GM19467 (cell line): ENCODE measurements at regions not wholly inside any gene's neighbourhood (a gene's known extent, or its start where the extent isn't known, plus 50 kb on each side); places are given as distances from the start of the nearest gene placed in this dataset.

Experiments
- ATAC-seq: cut with Tn5 transposase; IDR thresholded peaks from one replicate; pipeline ENCODE4 v1.9.1; 2021; ENCODE audit warnings: mild to moderate bottlenecking, moderate library complexity; ENCODE audit not compliant: unreplicated experiment

- ATAC-seq: no peak
Observed at GRCh38 chr2:2756886-2757285, 425.8 kb upstream of the MYT1L start.

DNA sequence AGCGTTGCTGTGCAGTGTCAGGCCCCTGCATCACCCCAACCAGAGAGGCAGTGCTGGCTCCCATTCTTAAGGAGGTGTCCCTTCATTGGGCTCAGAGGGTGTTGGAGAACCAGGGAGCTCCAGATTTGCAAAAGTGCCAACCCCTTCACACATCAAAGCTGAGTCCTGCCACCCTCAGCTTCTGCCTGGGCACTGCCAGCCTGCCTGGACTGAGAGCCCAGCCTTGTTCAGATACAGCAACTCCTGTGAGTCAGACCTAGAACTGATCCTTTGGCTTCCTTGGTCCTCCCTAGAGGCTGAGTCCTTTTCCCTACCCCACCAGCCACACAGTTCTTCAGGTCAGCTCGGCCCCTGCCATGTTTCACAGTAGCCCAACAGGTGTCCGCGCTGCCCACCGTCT lies 424.9 kb upstream of the MYT1L start:
- no peak for ATAC-seq

DNA sequence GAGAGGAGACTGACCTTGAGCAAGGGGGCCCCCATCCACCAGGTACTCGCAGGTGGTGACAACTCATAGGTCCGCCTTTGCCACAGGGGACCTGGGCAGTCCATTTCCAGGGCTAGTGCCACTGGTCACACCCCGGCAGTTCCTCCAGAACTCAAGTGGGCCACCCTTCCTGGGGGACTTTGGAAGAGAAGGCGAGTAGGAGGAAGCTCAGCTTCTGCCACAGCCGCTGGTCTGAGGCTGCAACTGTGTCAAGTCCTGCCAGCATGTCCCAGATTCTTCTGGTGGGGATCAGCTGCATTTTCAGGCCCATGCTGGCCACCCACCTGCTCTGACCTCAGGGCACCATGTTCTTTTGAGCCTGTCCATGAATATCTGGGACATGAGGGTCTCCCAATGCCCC lies 423.9 kb upstream of the MYT1L start:
- no peak for ATAC-seq

GRCh38 chr2:2751715-2752315 lies 420.7 kb upstream of the MYT1L start:
- ATAC-seq: no peak

DNA sequence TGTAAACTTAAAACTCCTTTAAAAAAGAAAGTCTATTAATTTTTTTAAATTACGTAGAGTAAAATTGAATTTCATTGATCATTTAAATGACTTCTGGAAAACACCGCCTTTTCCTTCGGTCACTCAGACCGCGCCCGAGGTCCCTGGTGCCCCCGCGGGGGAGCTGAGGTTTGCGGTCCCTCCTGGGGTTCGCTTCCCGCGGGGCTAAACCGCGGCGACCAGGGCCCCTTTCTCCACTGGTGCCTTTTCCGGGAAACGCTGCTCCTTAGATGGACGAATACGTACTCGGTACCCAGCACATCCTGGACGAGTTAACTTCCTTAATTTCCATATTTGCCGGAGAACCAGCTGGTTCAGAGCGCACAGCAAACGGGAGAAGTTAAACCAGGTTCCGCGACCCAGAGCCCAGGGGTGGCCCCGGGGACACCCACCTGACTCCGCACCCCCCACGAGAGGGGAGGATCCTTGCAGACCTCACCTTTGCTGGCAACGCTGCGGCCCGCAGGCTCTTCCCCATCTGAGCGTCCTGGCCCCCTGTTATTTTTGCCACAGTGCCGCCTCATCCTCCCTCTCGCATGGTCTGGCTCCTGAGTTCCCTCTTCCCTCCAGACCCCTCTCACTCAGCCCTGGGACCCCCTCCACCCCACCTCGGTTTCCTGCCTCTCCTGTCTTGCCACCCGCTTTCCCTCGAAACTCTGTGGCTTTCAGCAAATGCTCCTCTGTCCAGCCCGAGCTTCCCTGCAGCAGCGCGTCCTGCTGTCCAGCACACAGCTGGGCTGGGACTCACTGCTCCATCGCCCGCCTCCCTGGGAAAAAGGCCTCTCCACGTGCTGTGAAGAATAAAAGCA lies 420.0 kb upstream of the MYT1L start:
- no peak for ATAC-seq

GRCh38 chr2:2749206-2749598 lies 418.1 kb upstream of the MYT1L start:
- ATAC-seq: no peak

DNA sequence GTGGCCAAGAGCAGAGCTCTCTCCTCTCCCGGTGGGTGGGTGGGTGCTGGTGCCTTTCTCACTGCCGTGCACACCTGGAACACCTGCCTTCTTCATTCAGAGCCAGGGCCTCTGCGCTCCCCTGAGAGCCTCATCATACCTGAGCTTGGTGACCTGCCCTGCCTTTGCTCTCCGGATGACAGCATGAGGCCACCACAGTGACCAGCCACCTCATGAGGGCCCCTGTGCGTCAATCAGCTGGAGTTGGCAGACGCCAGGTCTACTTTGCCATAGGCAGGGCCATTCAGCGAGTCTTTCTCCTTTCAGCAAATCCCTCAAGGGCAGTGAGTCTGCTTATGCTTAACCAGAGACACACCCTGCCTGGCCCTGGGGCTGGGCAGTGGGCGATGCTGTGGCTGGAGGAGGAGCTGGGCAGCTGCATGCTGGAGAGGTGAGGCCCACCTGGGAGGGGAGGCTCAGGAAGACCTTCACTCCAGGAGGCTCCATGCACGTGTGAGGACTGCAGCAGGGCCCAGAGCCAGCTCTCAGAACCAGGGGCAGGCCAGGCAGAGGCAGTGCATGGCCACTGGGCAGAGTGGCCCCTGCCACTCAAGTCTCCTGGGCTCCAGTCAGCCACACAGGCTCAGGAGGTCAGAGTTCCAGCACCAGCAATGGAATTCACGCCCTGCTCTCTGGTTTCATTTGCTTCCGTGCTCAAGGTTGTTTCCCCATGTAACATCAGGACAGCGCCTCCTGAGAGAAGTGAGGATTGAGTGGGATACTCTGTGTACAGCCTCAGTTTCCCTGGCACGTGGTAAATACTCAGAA lies 417.5 kb upstream of the MYT1L start:
- no peak for ATAC-seq

- no peak for ATAC-seq
Observed at GRCh38 chr2:2747797-2748301, 416.8 kb upstream of the MYT1L start.

DNA sequence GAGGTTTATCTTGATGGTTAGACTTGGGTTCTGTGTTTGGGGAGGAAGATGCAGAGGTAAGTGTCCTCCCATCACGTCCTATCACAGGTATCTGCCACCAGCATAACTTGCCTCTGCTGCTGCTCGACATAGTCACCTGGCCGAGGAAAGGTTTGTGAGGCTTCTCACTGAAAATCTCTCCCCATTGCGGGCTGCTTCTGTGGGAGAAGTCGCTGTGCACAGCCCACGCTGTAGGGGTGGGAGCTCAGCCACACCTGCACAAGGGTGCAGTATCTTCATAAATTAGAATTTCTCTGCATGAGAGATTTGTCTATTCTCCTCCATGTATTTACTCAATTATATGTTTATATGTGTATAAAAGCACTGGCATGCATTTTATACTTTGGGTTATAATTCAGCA lies 415.7 kb upstream of the MYT1L start:
- ATAC-seq: no peak

DNA sequence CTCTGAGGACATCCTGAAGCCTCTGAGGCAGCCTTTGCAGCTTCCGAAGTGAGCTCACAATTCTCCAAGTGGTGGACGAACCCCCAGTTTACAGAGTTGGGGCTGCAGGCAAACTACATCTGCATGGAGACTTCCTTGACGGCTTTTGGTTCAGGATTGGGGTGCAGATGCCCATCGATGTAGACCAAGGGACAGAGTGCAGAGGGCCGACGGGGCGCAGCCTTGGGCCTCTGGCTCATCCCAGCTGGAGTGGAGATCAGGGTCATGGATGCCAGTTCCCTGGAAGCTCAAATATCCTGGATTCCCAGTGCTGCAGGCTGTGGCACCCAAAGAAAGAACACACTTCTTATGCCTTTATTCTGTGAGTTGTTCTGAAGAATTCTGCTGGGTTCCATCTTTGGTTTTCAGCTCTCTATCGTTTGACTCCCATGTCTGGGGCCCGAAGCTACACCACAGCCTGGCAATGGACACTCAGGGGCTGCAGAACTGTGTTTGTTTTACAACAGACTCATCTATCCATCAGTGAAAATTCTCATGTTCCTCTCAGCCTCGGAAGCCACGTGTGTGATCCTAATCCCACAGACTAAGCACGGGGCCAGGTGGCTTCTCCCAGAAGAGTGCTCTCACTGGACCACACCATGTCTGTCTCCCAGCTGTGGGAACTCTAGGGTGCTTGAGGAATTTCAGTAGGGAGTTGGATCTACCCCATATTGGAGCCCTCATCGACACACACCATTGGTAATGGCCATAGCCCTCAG lies 414.1 kb upstream of the MYT1L start:
- ATAC-seq: no peak

DNA sequence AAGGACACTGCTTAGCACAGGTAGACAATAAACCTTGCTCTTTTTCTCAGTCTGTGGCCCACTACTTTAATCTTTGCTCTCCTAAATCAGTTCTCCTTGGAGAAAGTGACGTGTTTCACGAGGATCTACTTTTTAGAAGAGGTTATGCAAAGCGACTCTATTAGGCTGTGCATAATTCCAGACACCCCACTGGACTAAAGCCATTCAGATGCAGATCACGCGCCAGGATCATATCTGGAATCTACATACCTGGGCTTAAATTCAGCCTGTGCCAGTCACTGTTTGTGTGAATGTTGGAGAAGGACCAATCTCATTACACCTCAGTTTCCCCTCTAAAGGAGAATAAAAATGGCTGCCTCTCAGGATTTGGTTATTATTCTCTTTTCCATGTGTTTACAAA lies 413.0 kb upstream of the MYT1L start:
- no peak for ATAC-seq

- ATAC-seq: no peak
Observed at GRCh38 chr2:2743164-2743571, 412.1 kb upstream of the MYT1L start.

GRCh38 chr2:2742726-2743125 lies 411.7 kb upstream of the MYT1L start:
- no peak for ATAC-seq

GRCh38 chr2:2740238-2740775 lies 409.2 kb upstream of the MYT1L start:
- no peak for ATAC-seq

- ATAC-seq: no peak
Observed at GRCh38 chr2:2739231-2739795, 408.2 kb upstream of the MYT1L start.

- ATAC-seq: no peak
Observed at GRCh38 chr2:2738684-2739083, 407.6 kb upstream of the MYT1L start.

DNA sequence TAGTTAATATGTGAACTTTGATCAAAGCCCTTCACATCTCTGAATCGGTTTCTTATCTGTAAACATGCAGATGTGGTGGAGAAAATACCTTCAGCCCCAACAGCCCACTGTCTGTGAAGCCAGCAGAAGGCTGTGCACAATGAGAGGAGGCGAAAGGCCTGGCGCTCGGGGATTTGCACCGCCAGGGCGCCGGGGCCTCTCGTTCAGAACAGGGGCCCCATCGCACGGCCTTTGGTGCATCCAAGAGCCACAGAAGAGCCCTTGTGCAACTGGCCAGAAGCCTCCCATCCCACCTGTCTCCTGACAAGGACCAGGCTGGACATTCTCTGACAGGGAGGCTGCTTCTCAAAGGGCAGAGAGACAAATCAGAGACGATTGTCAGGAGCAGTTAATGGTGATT lies 407.2 kb upstream of the MYT1L start:
- ATAC-seq: no peak

DNA sequence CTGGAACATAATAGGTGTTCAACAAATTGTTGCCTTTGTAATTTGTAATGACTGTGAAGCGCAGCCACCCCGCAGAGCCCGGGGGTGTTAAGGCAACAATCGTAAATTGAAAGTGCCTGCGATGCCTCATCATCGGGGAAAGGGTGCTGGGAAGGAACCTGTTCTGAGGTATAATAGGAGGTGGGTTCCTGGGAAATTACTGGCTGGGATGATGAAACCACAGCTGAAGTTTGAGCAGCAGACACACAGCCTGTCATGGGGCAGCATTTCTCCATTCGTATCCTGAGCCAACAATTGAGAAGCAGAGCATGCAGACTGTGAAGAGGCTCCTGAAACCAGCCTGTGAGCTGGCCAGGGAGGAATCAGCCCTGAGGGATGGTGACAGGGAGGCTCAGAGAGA lies 404.0 kb upstream of the MYT1L start:
- no peak for ATAC-seq

DNA sequence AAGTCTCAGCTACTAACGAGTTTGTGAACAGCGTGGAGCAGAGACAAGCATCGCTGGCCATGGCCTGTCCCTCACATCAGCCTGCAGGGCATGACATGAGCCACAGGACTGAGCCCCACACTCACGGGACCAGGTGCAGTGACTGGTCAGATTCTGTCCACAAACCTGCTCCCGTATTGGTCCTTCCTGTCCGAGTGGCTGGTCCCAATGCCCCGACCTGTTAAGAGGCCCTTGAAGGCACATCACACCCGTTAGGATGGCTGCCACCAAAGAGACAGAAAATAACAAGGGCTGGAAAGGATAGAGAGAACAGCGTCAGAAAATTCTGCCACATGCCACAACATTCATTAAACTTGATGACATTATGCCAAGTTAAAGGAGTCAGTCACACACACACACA lies 403.2 kb upstream of the MYT1L start:
- ATAC-seq: no peak

DNA sequence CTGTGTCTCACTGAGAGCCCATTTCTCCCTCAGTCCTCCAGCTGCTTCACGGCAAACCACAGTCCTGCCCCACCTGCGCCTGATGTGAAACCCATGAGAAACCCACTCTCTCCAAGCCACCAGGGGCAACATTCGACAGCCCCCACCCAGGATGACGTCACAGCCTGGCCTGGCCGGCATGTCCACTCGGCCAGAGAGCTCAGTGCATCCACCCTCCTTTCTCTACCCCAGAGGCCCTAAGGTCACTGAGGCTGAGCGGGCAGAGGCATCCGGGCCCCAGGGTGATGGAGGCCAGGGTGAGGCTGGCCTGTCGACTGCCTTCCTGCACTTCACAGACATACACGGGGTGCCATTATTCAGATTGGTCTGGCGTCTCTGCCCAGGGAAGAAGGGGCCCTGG lies 402.7 kb upstream of the MYT1L start:
- no peak for ATAC-seq
